Heart right ventricle (tissue), 16 donors: ENCODE measurements at regions not wholly inside any gene's neighbourhood (a gene's known extent, or its start where the extent isn't known, plus 50 kb on each side); places are given as distances from the start of the nearest gene placed in this dataset.

Experiments used
- ATAC-seq, 8 donors: fragments of 200-7000 bp; cut with Tn5 transposase; one replicate each; pipeline ENCODE4 v1.9.1; 2020; ENCODE audit warnings: mild to moderate bottlenecking in 8 of 8, moderate library complexity in 8 of 8, moderate number of reproducible peaks in 1 of 8
- DNase-seq, 2 donors: peaks; one replicate each; pipeline ENCODE4 v3.0.0-alpha.2; 2020
- H3K27ac ChIP-seq, 10 donors: fragments of 200-600 bp; sonication (generic) in 2 of 10; one replicate each; pipeline versions ENCODE4 v1.5.0 to v1.8.0; 2020 to 2022; ENCODE audit warnings: mild to moderate bottlenecking in 3 of 10
- H3K27me3 ChIP-seq, 7 donors: fragments of 200-600 bp; one replicate each; pipeline ENCODE4 v1.8.0; 2021 to 2022; ENCODE audit warnings: mild to moderate bottlenecking in 2 of 7
- H3K36me3 ChIP-seq, 9 donors: fragments of 200-600 bp; sonication (generic) in 1 of 9; one replicate each; pipeline versions ENCODE4 v1.5.0 to v1.8.0; 2020 to 2022; ENCODE audit warnings: mild to moderate bottlenecking in 2 of 9
- H3K4me1 ChIP-seq, 9 donors: fragments of 200-600 bp; sonication (generic) in 1 of 9; one replicate each; pipeline versions ENCODE4 v1.5.0 to v1.8.0; 2020 to 2022; ENCODE audit warnings: mild to moderate bottlenecking in 4 of 9
- H3K4me3 ChIP-seq, 10 donors: fragments of 200-600 bp; sonication (generic) in 2 of 10; one replicate each; pipeline versions ENCODE4 v1.5.0 to v1.8.0; 2020 to 2022; ENCODE audit warnings: mild to moderate bottlenecking in 7 of 10, moderate library complexity in 2 of 10
- H3K9me3 ChIP-seq, 11 donors: fragments of 200-600 bp in 10 of 11; sonication (generic) in 2 of 11; one replicate each; pipeline versions ENCODE4 v1.5.0 to v1.8.0; 2013 to 2022; ENCODE audit warnings: mild to moderate bottlenecking in 2 of 11, control low read depth in 1 of 11, moderate library complexity in 1 of 11
- WGBS, 2 donors: extraction: QIAGEN DNeasy Blood & Tissue Kit; methylation state at CpG; one replicate each; pipeline ENCODE4 v1.1.7; 2013; ENCODE audit warnings: inconsistent platforms in 1 of 2; 5-methylcytosine and 5-hydroxymethylcytosine counted together
- intact Hi-C, 10 donors: fragments of 100-400 bp; cut with DNase I; formaldehyde crosslinking; loops; one replicate each; pipeline versions ENCODE4 v1.11.1 to v1.14.2; 2022
- TF ChIP-seq, protein P1 (sequence below), 9 donors: fragments of 200-600 bp; sonication (generic) in 2 of 9; IDR thresholded peaks; one replicate each; pipeline versions ENCODE4 v1.5.0 to v1.8.0; 2021 to 2022; ENCODE audit warnings: antibody characterized with exemption in 9 of 9, mild to moderate bottlenecking in 5 of 9, moderate library complexity in 1 of 9
- donor health status: Arrhythmogenic right ventricular cardiomyopathy.
- donor health status: ischemic (EF 13 %, LVEDD 7.1; RV severe dilation, severe dysfunction).
- donor health status: healthy with polysubstance abuse.
- donor health status: DM: no; HTN: yes; CAD: no.
- donor health status: DM: no; HTN: no; CAD: no.
- donor health status: ischemic (EF 25% LVEDD 6.9; RV normal size, moderate dysfunction).
- donor health status: ischemic (EF 25% LVEDD 5.7; RV mildly dilated, moderate dysfunction).
- donor health status: healthy.
- donor health status: DM: yes; HTN: yes; CAD: no.
- donor health status: Ischemic cardiomyopathy.
- donor health status: ischemic (EF 35%, LVEDD 5.7; RV mildly dilated, moderate dysfunction).
- donor health status: nonischemic (EF 11% LVEDD 7.7; RV severe dilation, severe dysfunction).
- donor health status: DM: yes; HTN: yes; CAD: no.
- donor health status: PGD.
- donor health status: ischemic (EF 29% LVEDD 5.4; RV normal size, mild dysfunction).
- donor health status: nonischemic (EF 23%, LVEDD 6.1; RV moderate dilation, normal function).

DNA sequence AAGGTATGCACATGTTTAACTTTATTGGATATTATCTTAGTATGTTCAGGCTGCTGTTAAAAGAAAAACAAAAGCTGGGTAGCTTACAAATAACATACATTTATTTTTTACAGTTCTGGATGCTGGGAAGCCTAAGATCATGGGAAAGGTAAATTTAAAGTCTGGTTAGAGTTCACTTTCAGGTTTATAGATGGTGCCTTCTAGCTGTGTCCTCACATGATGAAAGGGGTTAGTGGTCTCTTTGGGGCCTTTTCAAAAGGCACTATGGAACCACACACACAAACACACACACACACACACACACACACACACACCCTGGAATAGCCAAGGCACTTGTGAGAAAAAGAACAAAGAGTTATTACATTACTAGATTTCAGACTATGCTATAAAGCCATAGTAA, 805.8 kb upstream of the GJE1 start:
- Histone ChIP-seq H3K27ac (peak overlapping the region in 1 of 10 donors; percentile 28), H3K27me3 (no peaks in the 10 kb centered on the region), H3K9me3 (peaks cover 0 to 8% (median 0%) of the 10 kb centered on the region in 11 donors), H3K36me3 (no peaks in the 10 kb centered on the region), H3K4me1 (peaks cover 0 to 4% (median 0%) of the 10 kb centered on the region in 9 donors), H3K4me3 (peak overlapping the region in 5 of 10 donors; percentile 13 to 25 (median 17))
- DNase-seq: no peak
- intact Hi-C loops: no loop called here
- TF ChIP-seq, protein P1, sequence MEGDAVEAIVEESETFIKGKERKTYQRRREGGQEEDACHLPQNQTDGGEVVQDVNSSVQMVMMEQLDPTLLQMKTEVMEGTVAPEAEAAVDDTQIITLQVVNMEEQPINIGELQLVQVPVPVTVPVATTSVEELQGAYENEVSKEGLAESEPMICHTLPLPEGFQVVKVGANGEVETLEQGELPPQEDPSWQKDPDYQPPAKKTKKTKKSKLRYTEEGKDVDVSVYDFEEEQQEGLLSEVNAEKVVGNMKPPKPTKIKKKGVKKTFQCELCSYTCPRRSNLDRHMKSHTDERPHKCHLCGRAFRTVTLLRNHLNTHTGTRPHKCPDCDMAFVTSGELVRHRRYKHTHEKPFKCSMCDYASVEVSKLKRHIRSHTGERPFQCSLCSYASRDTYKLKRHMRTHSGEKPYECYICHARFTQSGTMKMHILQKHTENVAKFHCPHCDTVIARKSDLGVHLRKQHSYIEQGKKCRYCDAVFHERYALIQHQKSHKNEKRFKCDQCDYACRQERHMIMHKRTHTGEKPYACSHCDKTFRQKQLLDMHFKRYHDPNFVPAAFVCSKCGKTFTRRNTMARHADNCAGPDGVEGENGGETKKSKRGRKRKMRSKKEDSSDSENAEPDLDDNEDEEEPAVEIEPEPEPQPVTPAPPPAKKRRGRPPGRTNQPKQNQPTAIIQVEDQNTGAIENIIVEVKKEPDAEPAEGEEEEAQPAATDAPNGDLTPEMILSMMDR (IDR thresholded peaks at IDR 0.05): no peak
- ATAC-seq: no peak

DNA sequence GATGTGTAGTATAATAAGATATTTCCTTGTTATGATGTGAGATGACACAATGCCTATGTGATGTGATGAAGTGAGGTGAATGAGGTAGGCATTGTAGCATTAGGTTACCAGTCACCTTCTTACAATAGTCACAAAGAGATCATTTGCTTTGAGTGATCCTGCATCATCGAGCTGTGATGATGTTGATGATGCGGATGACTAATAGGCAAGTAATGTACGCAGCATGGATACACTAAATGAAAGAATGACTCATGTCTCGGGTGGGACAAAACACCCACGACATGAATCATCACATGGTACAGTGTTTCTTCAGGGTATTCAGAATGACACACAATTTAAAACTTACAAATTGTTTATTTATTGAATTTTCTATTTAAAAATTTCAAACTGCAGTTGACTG, 806.3 kb upstream of the GJE1 start:
- intact Hi-C loops: no loop called here
- H3K4me1 ChIP-seq: peaks cover 0 to 9% (median 0%) of the 10 kb centered on the region in 9 donors
- peak overlapping the region in 5 of 10 donors; percentile 13 to 25 (median 17) for H3K4me3 ChIP-seq
- no peaks in the 10 kb centered on the region for H3K36me3 ChIP-seq
- TF ChIP-seq, protein P1 (IDR thresholded peaks at IDR 0.05): no peak
- DNase-seq (no peak), ATAC-seq (peak in 6 of 8 donors; percentile 38 to 91 (median 74))
- peak overlapping the region in 1 of 10 donors; percentile 28 for H3K27ac ChIP-seq
- peaks cover 0 to 8% (median 0%) of the 10 kb centered on the region in 11 donors for H3K9me3 ChIP-seq
- H3K27me3 ChIP-seq: no peaks in the 10 kb centered on the region
- WGBS, 2 donors: 55 to 68% methylated on average over 5 of the region's 5 CpGs

DNA sequence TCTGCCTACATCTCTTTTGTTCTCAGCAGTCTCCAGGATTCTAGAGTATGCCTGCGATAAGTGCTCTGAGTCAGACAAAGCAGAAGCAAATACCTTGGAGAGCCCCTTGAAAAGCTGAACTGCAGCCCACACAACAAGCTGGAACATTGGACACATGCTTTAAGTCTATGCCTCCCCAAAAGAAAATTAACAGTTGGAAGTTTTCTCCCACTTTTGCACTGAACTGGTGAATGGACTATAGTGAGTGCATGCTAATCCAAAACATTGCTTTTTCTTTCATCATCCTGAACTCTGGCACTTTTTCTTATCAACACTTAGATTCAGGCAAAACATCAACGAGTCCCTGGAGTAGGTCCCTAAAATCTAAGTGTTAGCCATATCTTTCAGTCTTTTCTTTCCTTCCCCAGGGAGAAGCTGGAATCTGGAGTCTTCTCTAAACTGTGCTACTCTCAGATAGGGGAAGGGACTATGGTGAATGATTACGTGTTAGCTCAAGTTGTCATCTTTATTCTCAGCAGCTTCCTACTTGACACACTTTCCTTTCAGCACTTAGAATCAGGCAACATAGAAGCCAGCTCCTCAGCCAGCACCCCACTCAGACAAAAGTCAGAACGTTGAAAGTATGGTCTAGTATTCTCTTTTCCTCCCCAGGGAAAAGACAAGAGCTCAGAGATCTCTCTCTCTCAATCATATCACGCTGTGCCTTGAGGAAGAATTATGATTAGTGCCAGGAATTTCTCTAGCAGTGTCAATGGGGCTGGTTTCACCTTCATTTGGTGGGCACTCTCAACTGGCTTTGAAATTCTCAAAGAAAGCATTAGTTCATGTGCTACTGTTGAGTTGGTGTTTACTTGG, 811.0 kb upstream of the GJE1 start:
- ATAC-seq (peak in 5 of 8 donors; percentile 25 to 60 (median 39)), DNase-seq (no peak)
- Histone ChIP-seq H3K4me1 (peaks cover 0 to 11% (median 0%) of the 10 kb centered on the region in 9 donors), H3K27ac (no peak overlapping the region), H3K27me3 (no peaks in the 10 kb centered on the region), H3K4me3 (no peak overlapping the region), H3K9me3 (peaks cover 0 to 9% (median 0%) of the 10 kb centered on the region in 11 donors), H3K36me3 (no peaks in the 10 kb centered on the region)
- intact Hi-C loops: no loop called here
- TF ChIP-seq, protein P1 (IDR thresholded peaks at IDR 0.05): no peak
- 28 to 34% methylated on average over 5 of the region's 5 CpGs for WGBS, 2 donors

DNA sequence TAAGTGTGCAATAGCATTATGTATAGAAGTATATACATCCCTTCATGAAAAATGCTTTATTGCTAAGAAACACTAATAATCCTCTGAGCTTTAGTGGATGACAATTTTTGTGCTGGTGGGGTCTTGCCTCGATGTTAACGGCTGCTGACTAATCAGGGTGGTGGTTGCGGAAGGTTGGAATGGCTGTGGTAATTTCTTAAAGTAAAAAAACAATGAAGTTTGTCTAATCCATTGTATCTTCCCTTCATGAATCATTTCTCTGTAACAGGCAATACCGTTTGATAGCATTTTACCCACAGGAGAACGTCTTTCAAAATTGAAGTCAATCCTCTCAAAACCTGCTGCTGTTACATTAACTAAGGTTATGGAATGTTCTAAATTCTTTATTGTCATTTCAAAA, 816.5 kb upstream of the GJE1 start:
- TF ChIP-seq, protein P1 (IDR thresholded peaks at IDR 0.05): no peak
- WGBS, 2 donors: 96 to 97% methylated on average over 5 of the region's 5 CpGs
- peaks cover 0 to 9% (median 0%) of the 10 kb centered on the region in 11 donors for H3K9me3 ChIP-seq
- ATAC-seq (no peak), DNase-seq (no peak)
- peaks cover 0 to 8% (median 0%) of the 10 kb centered on the region in 9 donors for H3K4me1 ChIP-seq
- H3K36me3 ChIP-seq: no peaks in the 10 kb centered on the region
- intact Hi-C loops: loop anchor here in 1 of 10 donors (10.0 kb wide), 1 partner anchor 239 kb away; no protein-coding TSS in a partner anchor
- no peak overlapping the region for H3K4me3 ChIP-seq
- no peak overlapping the region for H3K27ac ChIP-seq
- no peaks in the 10 kb centered on the region for H3K27me3 ChIP-seq
